H1 (cell line): ENCODE measurements at regions not wholly inside any gene's neighbourhood (a gene's known extent, or its start where the extent isn't known, plus 50 kb on each side); places are given as distances from the start of the nearest gene placed in this dataset.

Experiments used
- CTCF ChIA-PET: fragments of 300-600 bp; sonication (Branson Sonifier 250); formaldehyde crosslinking; loops from one replicate; lab custom pipeline; 2021; ENCODE audit not compliant: partially characterized antibody; lab: Charles Lee
- POLR2A ChIA-PET: fragments of 300-600 bp; sonication (Branson Sonifier 250); formaldehyde crosslinking; loops from one replicate; lab custom pipeline; 2021; ENCODE audit warnings: inconsistent platforms; ENCODE audit not compliant: partially characterized antibody; lab: Charles Lee
- DNase-seq, 2 experiments: peaks; one replicate each; pipeline versions ENCODE4 v3.0.0 to v3.0.0-alpha.2; 2010 to 2022; ENCODE audit warnings: low spot score in 2 of 2, low read depth in 1 of 2, mixed read lengths in 1 of 2
- FAIRE-seq: peaks from 2 replicates; lab custom pipeline; 2011; peaks lifted over from hg19 to GRCh38; lab: Jason Lieb, UNC
- H2AFZ ChIP-seq: 2 replicates; pipeline ENCODE4 v1.8.1; 2012; ENCODE audit warnings: low read length, inconsistent platforms
- H2AK5ac ChIP-seq: 2 replicates; pipeline ENCODE4 v1.6.1; 2013; ENCODE audit warnings: low read depth, low read length
- H2BK120ac ChIP-seq: replicated peaks from 2 replicates; pipeline ENCODE3; 2013; ENCODE audit warnings: low read depth, low read length, inconsistent platforms
- H2BK12ac ChIP-seq: 2 replicates; pipeline ENCODE4 v1.6.1; 2013; ENCODE audit warnings: low read depth, low read length
- H2BK15ac ChIP-seq: 2 replicates; pipeline ENCODE4 v1.6.1; 2013; ENCODE audit warnings: low read length
- H2BK20ac ChIP-seq: 2 replicates; pipeline ENCODE4 v1.6.1; 2013; ENCODE audit warnings: low read length
- H2BK5ac ChIP-seq: 2 replicates; pipeline ENCODE4 v1.6.1; 2013; ENCODE audit warnings: low read depth, low read length
- H3K14ac ChIP-seq: 2 replicates; pipeline ENCODE4 v1.6.1; 2013; ENCODE audit warnings: inconsistent platforms; ENCODE audit not compliant: insufficient read length
- H3K18ac ChIP-seq: 2 replicates; pipeline ENCODE4 v1.6.1; 2013; ENCODE audit warnings: low read length; ENCODE audit errors: extremely low read depth
- H3K23ac ChIP-seq: 2 replicates; pipeline ENCODE4 v1.6.1; 2013; ENCODE audit warnings: inconsistent platforms; ENCODE audit not compliant: insufficient read length
- H3K23me2 ChIP-seq: 2 replicates; pipeline ENCODE4 v1.6.1; 2013; ENCODE audit warnings: low read depth, low read length
- H3K27ac ChIP-seq: 2 replicates; pipeline ENCODE4 v1.6.1; 2011; ENCODE audit warnings: low read depth, low read length, inconsistent platforms
- H3K27me3 ChIP-seq, 4 experiments: replicated peaks in 1 of 4; 1 replicate in 1 of 4; 2 replicates in 3 of 4; pipeline versions ENCODE4 v1.6.1 to v1.8.1; 2011 to 2013; ENCODE audit warnings: low read length in 3 of 4, mild to moderate bottlenecking in 3 of 4, inconsistent platforms in 2 of 4, mixed read lengths in 2 of 4, moderate library complexity in 1 of 4; ENCODE audit not compliant: control insufficient read depth in 3 of 4, insufficient read depth in 3 of 4; ENCODE audit errors: extremely low read depth in 1 of 4
- H3K36me3 ChIP-seq, 4 experiments: 2 replicates each; pipeline versions ENCODE4 v1.6.1 to v1.8.1; 2011 to 2013; ENCODE audit warnings: mild to moderate bottlenecking in 4 of 4, low read length in 3 of 4, moderate library complexity in 2 of 4, control low read depth in 1 of 4, inconsistent platforms in 1 of 4; ENCODE audit not compliant: insufficient read depth in 4 of 4, control insufficient read depth in 2 of 4
- H3K4ac ChIP-seq: replicated peaks from 2 replicates; pipeline ENCODE3; 2013; ENCODE audit warnings: low read length, low read depth, mixed read lengths, inconsistent platforms; ENCODE audit not compliant: insufficient read length
- H3K4me1 ChIP-seq, 4 experiments: replicated peaks in 1 of 4; 1 replicate in 1 of 4; 2 replicates in 3 of 4; pipeline versions ENCODE4 v1.6.1 to v1.8.1; 2011 to 2013; ENCODE audit warnings: low read length in 3 of 4, inconsistent platforms in 2 of 4, mixed read lengths in 1 of 4; ENCODE audit not compliant: insufficient read depth in 4 of 4, control insufficient read depth in 3 of 4
- H3K4me2 ChIP-seq, 2 experiments: 2 replicates each; pipeline versions ENCODE4 v1.6.1 to v1.8.1; 2011 to 2013; ENCODE audit warnings: low read depth in 2 of 2, low read length in 2 of 2, control low read depth in 1 of 2, inconsistent platforms in 1 of 2, mild to moderate bottlenecking in 1 of 2; ENCODE audit not compliant: insufficient read depth in 1 of 2
- H3K4me3 ChIP-seq, 4 experiments: fragments of 200-600, 300-600 bp in 1 of 4; sonication (generic), shearing (Covaris generic), sonication (Bioruptor Twin) in 1 of 4; 2 replicates each; pipeline versions ENCODE4 v1.5.1 to v1.8.1; 2011 to 2016; ENCODE audit warnings: low read length in 4 of 4, low read depth in 3 of 4, control low read depth in 2 of 4, inconsistent platforms in 2 of 4, mild to moderate bottlenecking in 2 of 4, mixed read lengths in 1 of 4, moderate library complexity in 1 of 4; ENCODE audit not compliant: insufficient read depth in 2 of 4; ENCODE audit errors: extremely low read depth in 1 of 4
- H3K56ac ChIP-seq: replicated peaks from 2 replicates; pipeline ENCODE3; 2013; ENCODE audit warnings: low read depth, mild to moderate bottlenecking, mixed read lengths, low read length, inconsistent platforms; ENCODE audit not compliant: insufficient read length
- H3K79me1 ChIP-seq: 2 replicates; pipeline ENCODE4 v1.6.1; 2013; ENCODE audit warnings: low read depth, low read length, control low read depth
- H3K79me2 ChIP-seq, 2 experiments: 2 replicates each; pipeline versions ENCODE4 v1.6.1 to v1.8.1; 2012 to 2013; ENCODE audit warnings: low read length in 2 of 2, mild to moderate bottlenecking in 2 of 2, inconsistent platforms in 1 of 2; ENCODE audit not compliant: insufficient read depth in 2 of 2, control insufficient read depth in 1 of 2
- H3K9ac ChIP-seq, 4 experiments: replicated peaks in 1 of 4; 1 replicate in 1 of 4; 2 replicates in 3 of 4; pipeline versions ENCODE4 v1.6.1 to v1.8.1; 2011 to 2013; ENCODE audit warnings: low read depth in 3 of 4, low read length in 3 of 4, control low read depth in 2 of 4, mild to moderate bottlenecking in 2 of 4, moderate library complexity in 2 of 4, inconsistent platforms in 1 of 4; ENCODE audit errors: extremely low read depth in 1 of 4
- H3K9me3 ChIP-seq, 2 experiments: 2 replicates each; pipeline versions ENCODE4 v1.6.1 to v1.8.1; 2012 to 2013; ENCODE audit warnings: mild to moderate bottlenecking in 2 of 2, moderate library complexity in 2 of 2, control low read depth in 1 of 2, inconsistent platforms in 1 of 2, low read depth in 1 of 2, low read length in 1 of 2, mixed read lengths in 1 of 2; ENCODE audit not compliant: insufficient read depth in 2 of 2
- H4K20me1 ChIP-seq, 2 experiments: replicated peaks in 1 of 2; 2 replicates each; pipeline versions ENCODE3 to v1.8.1; 2011 to 2013; ENCODE audit warnings: inconsistent platforms in 2 of 2, low read length in 2 of 2, mild to moderate bottlenecking in 1 of 2; ENCODE audit not compliant: insufficient read depth in 2 of 2, control insufficient read depth in 1 of 2
- H4K5ac ChIP-seq: 2 replicates; pipeline ENCODE4 v1.6.1; 2013; ENCODE audit warnings: low read length, low read depth, mixed read lengths, inconsistent platforms; ENCODE audit not compliant: insufficient read length
- H4K8ac ChIP-seq: 2 replicates; pipeline ENCODE4 v1.8.0; 2013; ENCODE audit warnings: mild to moderate bottlenecking, moderate library complexity, low read length, inconsistent platforms; ENCODE audit not compliant: insufficient read depth; ENCODE audit errors: extremely low read depth
- H4K91ac ChIP-seq: replicated peaks from 2 replicates; pipeline ENCODE3; 2013; ENCODE audit warnings: low read length, mixed read lengths, inconsistent platforms; ENCODE audit not compliant: insufficient read length
- BRCA1 ChIP-seq: IDR thresholded peaks from 2 replicates; pipeline ENCODE4 v1.6.1; 2012; ENCODE audit warnings: low read depth, low read length, improper control_type of control experiment
- CBX5 ChIP-seq: fragments of 300-800, 300-1000 bp; sonication (generic); IDR thresholded peaks from 2 replicates; pipeline ENCODE4 v1.7.1; 2016; ENCODE audit warnings: antibody characterized with exemption, low read length, low read depth
- GTF2F1 ChIP-seq: IDR thresholded peaks from 2 replicates; pipeline ENCODE4 v1.6.1; 2012; ENCODE audit warnings: low read depth, low read length, improper control_type of control experiment, borderline replicate concordance
- TCF12 ChIP-seq: IDR thresholded peaks from 2 replicates; pipeline ENCODE4 v1.6.1; 2011; ENCODE audit warnings: low read depth, mild to moderate bottlenecking, low read length
- WGBS, 2 experiments: shearing (Covaris generic) in 1 of 2; methylation state at CpG; one replicate each; pipeline versions ENCODE4 v1.1.6 to v1.1.7; 2013 to 2015; ENCODE audit warnings: low lambda C conversion rate in 2 of 2, mixed read lengths in 2 of 2, inconsistent platforms in 1 of 2, low coverage in 1 of 2, missing lambda C conversion rate in 1 of 2; ENCODE audit not compliant: insufficient replicate concordance in 2 of 2, insufficient coverage in 1 of 2, insufficient read length in 1 of 2; ENCODE audit errors: extremely low coverage in 1 of 2, missing lambda C conversion rate in 1 of 2; 5-methylcytosine and 5-hydroxymethylcytosine counted together

DNA sequence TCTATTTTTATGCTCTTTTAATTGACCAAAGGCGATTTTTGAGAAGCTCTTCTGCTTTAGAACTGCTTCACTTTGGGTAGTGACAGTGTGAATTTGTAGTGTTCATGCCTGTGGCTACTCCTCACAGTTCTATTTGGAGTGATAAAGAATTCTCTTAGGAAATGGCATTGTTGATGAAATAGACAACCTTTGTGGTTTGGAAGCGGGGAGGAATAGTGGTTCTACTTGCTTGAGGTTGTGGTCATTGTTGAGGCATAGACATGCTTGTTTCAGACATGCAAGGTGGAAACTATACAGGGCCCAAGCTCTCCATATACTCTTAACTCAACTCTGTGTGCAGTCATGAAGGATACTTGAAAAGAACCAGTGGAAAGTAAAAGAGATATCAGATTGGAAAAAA, 481.1 kb upstream of the NEGR1 start:
- POLR2A ChIA-PET: no interaction called here
- no peak overlapping the region for H4K91ac ChIP-seq
- no peak overlapping the region for H3K23ac ChIP-seq
- no peaks in the 10 kb centered on the region for H3K9me3 ChIP-seq
- H3K14ac ChIP-seq: no peak overlapping the region
- H4K8ac ChIP-seq: no peak overlapping the region
- H3K27ac ChIP-seq: no peak overlapping the region
- no peak overlapping the region for H3K4me2 ChIP-seq
- no peaks in the 10 kb centered on the region for H4K20me1 ChIP-seq
- H2BK15ac ChIP-seq: no peak overlapping the region
- H3K27me3 ChIP-seq: no peaks in the 10 kb centered on the region
- no peaks in the 10 kb centered on the region for H3K79me2 ChIP-seq
- H3K4me3 ChIP-seq: no peak overlapping the region
- no peaks in the 10 kb centered on the region for H3K4me1 ChIP-seq
- no peak overlapping the region for H2AFZ ChIP-seq
- no peak overlapping the region for H3K9ac ChIP-seq
- H2BK12ac ChIP-seq: no peak overlapping the region
- H3K18ac ChIP-seq: no peak overlapping the region
- no peaks in the 10 kb centered on the region for H3K79me1 ChIP-seq
- 90% methylated on average over 2 of the region's 2 CpGs; no CpG with 5 or more reads in 1 of the 2 experiments for WGBS, 2 experiments
- no peak overlapping the region for H2BK5ac ChIP-seq
- no peak overlapping the region for H2AK5ac ChIP-seq
- no peak for FAIRE-seq
- no peak overlapping the region for H4K5ac ChIP-seq
- TF ChIP-seq GTF2F1 (no peak), CBX5 (no peak), BRCA1 (no peak), TCF12 (no peak)
- TF ChIP-seq, all 59 proteins: peak for 0
- CTCF ChIA-PET: interaction anchor here (1.1 to 1.2 kb wide), 2 partner anchors 9 to 83 kb away, joined by 3 read pairs; no protein-coding TSS in a partner anchor
- Histone ChIP-seq H2BK20ac (no peak overlapping the region), H3K23me2 (no peaks in the 10 kb centered on the region), H3K36me3 (no peaks in the 10 kb centered on the region), H3K56ac (no peak overlapping the region), H2BK120ac (no peak overlapping the region), H3K4ac (no peak overlapping the region)
- no peak for DNase-seq
